ENCODE measurements at regions not wholly inside any gene's neighbourhood (a gene's known extent, or its start where the extent isn't known, plus 50 kb on each side); places are given as distances from the start of the nearest gene placed in this dataset.
A peak's percentile ranks its signal among the peaks of the same experiment; 100 is the strongest.
"Not testable (repeated sequence)": the region's sequence is repeated elsewhere in the genome, so short reads cannot be mapped to it uniquely, and the experiment has no call there.

- DNase-seq (ENCODE audit: extremely low spot score): peak; percentile 62
- ChIA-PET CTCF (no interaction called here), POLR2A (no interaction called here)
- TF ChIP-seq L3MBTL2 (conservative IDR thresholded peaks at IDR 0.05) (peak; percentile 37; the same call in 1 of the 2 replicates), TARDBP (IDR thresholded peaks at IDR 0.05) (no peak)
These were observed 201.9 kb upstream of the AGTR2 start for GRCh38 chrX:115968436-115969252.

DNA sequence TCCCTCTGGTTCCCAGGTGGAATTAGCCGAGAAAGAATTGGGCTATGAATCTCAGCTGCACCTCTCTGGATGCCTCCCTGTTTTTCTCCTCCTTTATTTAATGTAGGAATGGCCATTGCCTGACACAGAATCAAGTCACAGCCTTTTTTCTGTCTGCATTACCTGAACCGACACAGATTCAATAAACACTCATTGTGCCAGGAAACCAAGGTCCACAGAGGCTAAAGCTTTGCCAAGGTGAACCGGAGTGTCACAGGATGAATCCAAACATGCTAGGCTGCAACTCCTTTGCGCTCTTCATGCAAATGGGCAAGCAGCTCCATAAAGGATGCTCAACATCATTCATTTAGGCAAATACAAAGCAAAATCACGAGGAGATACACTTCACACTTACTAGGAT, 199.8 kb upstream of the AGTR2 start:
- POLR2A ChIA-PET: no interaction called here
- CTCF ChIA-PET: no interaction called here

GRCh38 chrX:115972717-115973116, 197.8 kb upstream of the AGTR2 start:
- TF ChIP-seq NFRKB (IDR thresholded peaks at IDR 0.05) (no peak), FOXA1 (IDR thresholded peaks at IDR 0.05) (no peak), L3MBTL2 (conservative IDR thresholded peaks at IDR 0.05) (no peak), TARDBP (IDR thresholded peaks at IDR 0.05) (no peak), SP1 (IDR thresholded peaks at IDR 0.05) (no peak), LEF1 (IDR thresholded peaks at IDR 0.05; ENCODE audit: borderline replicate concordance) (no peak), ZNF384 (IDR thresholded peaks at IDR 0.05) (no peak), CTBP1 (IDR thresholded peaks at IDR 0.05; ENCODE audit: borderline replicate concordance) (no peak), FOXM1 (IDR thresholded peaks at IDR 0.05; ENCODE audit: borderline replicate concordance) (no peak), BHLHE40 (IDR thresholded peaks at IDR 0.05; ENCODE audit: borderline replicate concordance) (no peak), FOXK2 (IDR thresholded peaks at IDR 0.05) (no peak), PKNOX1 (IDR thresholded peaks at IDR 0.05) (no peak)
- CTCF ChIA-PET: no interaction called here
- no peak for DNase-seq (ENCODE audit: extremely low spot score)
- POLR2A ChIA-PET: no interaction called here

More for the DNA sequence above, 199.8 kb upstream of the AGTR2 start:
- no peak for DNase-seq (ENCODE audit: extremely low spot score)
- no peak for TF ChIP-seq ELF4 (IDR thresholded peaks at IDR 0.05)
- no peak for TF ChIP-seq L3MBTL2 (conservative IDR thresholded peaks at IDR 0.05)
- TF ChIP-seq FOXM1 (IDR thresholded peaks at IDR 0.05; ENCODE audit: borderline replicate concordance): no peak
- TF ChIP-seq PKNOX1 (IDR thresholded peaks at IDR 0.05): no peak
- no peak for TF ChIP-seq ZNF384 (IDR thresholded peaks at IDR 0.05)
- no peak for TF ChIP-seq SP1 (IDR thresholded peaks at IDR 0.05)
- no peak for TF ChIP-seq NFRKB (IDR thresholded peaks at IDR 0.05)
- TF ChIP-seq SUZ12 (IDR thresholded peaks at IDR 0.05): no peak
- TF ChIP-seq FOXA1 (IDR thresholded peaks at IDR 0.05): no peak
- TF ChIP-seq HDGF (IDR thresholded peaks at IDR 0.05; ENCODE audit: borderline replicate concordance): no peak
- TF ChIP-seq CTBP1 (IDR thresholded peaks at IDR 0.05; ENCODE audit: borderline replicate concordance): no peak
- no peak for TF ChIP-seq ARNT (IDR thresholded peaks at IDR 0.05)
- TF ChIP-seq TARDBP (IDR thresholded peaks at IDR 0.05): no peak
- no peak for TF ChIP-seq FOXK2 (IDR thresholded peaks at IDR 0.05)
- no peak for TF ChIP-seq LEF1 (IDR thresholded peaks at IDR 0.05; ENCODE audit: borderline replicate concordance)
- TF ChIP-seq BHLHE40 (IDR thresholded peaks at IDR 0.05; ENCODE audit: borderline replicate concordance): no peak

GRCh38 chrX:115978068-115978467, 192.5 kb upstream of the AGTR2 start:
- ChIA-PET CTCF (no interaction called here), POLR2A (no interaction called here)
- DNase-seq (ENCODE audit: extremely low spot score): no peak
- TF ChIP-seq NFRKB (IDR thresholded peaks at IDR 0.05) (no peak), LEF1 (IDR thresholded peaks at IDR 0.05; ENCODE audit: borderline replicate concordance) (no peak), ARNT (IDR thresholded peaks at IDR 0.05) (no peak), SUZ12 (IDR thresholded peaks at IDR 0.05) (no peak), BHLHE40 (IDR thresholded peaks at IDR 0.05; ENCODE audit: borderline replicate concordance) (no peak), HDGF (IDR thresholded peaks at IDR 0.05; ENCODE audit: borderline replicate concordance) (no peak), TARDBP (IDR thresholded peaks at IDR 0.05) (no peak), FOXM1 (IDR thresholded peaks at IDR 0.05; ENCODE audit: borderline replicate concordance) (no peak), PKNOX1 (IDR thresholded peaks at IDR 0.05) (no peak), FOXK2 (IDR thresholded peaks at IDR 0.05) (no peak), SP1 (IDR thresholded peaks at IDR 0.05) (no peak), CTBP1 (IDR thresholded peaks at IDR 0.05; ENCODE audit: borderline replicate concordance) (no peak), ZNF384 (IDR thresholded peaks at IDR 0.05) (no peak), ELF4 (IDR thresholded peaks at IDR 0.05) (no peak), FOXA1 (IDR thresholded peaks at IDR 0.05) (no peak), L3MBTL2 (conservative IDR thresholded peaks at IDR 0.05) (no peak)

- POLR2A ChIA-PET; DNase-seq (ENCODE audit: extremely low spot score); CTCF ChIA-PET: not testable (repeated sequence)
These were observed 187.4 kb upstream of the AGTR2 start for GRCh38 chrX:115983148-115983547.

DNA sequence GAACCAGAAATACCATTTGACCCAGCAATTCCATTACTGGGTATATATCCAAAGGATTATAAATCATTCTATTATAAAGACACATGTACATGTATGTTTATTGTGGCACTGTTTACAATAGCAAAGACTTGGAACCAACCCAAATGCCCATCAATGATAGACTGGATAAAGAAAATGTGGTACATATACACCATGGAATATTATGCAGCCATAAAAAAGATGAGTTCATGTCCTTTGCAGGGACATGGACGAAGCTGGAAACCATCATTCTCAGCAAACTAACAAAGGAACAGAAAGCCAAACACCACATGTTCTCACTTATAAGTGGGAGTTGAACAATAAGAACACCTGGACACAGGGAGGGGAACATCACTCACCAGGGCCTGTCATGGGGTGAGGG, 183.1 kb upstream of the AGTR2 start:
- CTCF ChIA-PET, POLR2A ChIA-PET: not testable (repeated sequence)

DNA sequence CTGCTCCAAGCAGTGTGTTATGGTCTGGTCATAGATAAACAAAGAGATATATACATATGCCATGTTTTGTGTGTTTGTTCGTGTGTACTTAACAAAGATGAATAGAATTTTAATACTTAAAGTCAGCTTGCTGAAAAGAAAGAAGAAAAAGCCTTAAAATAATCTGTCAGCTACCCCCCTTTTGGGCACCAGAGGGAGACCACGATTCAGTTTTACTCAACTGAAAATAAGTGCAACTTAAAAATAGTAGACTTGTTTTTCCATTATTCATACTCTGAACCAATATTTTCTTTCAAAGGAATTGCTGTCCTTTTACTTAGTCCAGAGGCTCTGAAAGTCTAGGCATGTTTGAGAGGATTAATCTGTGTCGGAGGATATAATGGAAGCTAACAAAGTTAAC, 181.7 kb upstream of the AGTR2 start:
- POLR2A ChIA-PET: no interaction called here
- TF ChIP-seq ELF4 (IDR thresholded peaks at IDR 0.05): no peak
- no peak for TF ChIP-seq LEF1 (IDR thresholded peaks at IDR 0.05; ENCODE audit: borderline replicate concordance)
- no peak for TF ChIP-seq ARNT (IDR thresholded peaks at IDR 0.05)
- no peak for TF ChIP-seq BHLHE40 (IDR thresholded peaks at IDR 0.05; ENCODE audit: borderline replicate concordance)
- no peak for TF ChIP-seq CTBP1 (IDR thresholded peaks at IDR 0.05; ENCODE audit: borderline replicate concordance)
- TF ChIP-seq FOXA1 (IDR thresholded peaks at IDR 0.05): no peak
- no peak for TF ChIP-seq SUZ12 (IDR thresholded peaks at IDR 0.05)
- TF ChIP-seq ZNF384 (IDR thresholded peaks at IDR 0.05): no peak
- TF ChIP-seq NFRKB (IDR thresholded peaks at IDR 0.05): no peak
- TF ChIP-seq L3MBTL2 (conservative IDR thresholded peaks at IDR 0.05): no peak
- TF ChIP-seq FOXM1 (IDR thresholded peaks at IDR 0.05; ENCODE audit: borderline replicate concordance): no peak
- no peak for TF ChIP-seq SP1 (IDR thresholded peaks at IDR 0.05)
- TF ChIP-seq TARDBP (IDR thresholded peaks at IDR 0.05): no peak
- CTCF ChIA-PET: no interaction called here
- no peak for DNase-seq (ENCODE audit: extremely low spot score)

More for the DNA sequence above, 183.1 kb upstream of the AGTR2 start:
- not testable (repeated sequence) for DNase-seq (ENCODE audit: extremely low spot score)
